ENCODE measurements at regions not wholly inside any gene's neighbourhood (a gene's known extent, or its start where the extent isn't known, plus 50 kb on each side); places are given as distances from the start of the nearest gene placed in this dataset.

DNA sequence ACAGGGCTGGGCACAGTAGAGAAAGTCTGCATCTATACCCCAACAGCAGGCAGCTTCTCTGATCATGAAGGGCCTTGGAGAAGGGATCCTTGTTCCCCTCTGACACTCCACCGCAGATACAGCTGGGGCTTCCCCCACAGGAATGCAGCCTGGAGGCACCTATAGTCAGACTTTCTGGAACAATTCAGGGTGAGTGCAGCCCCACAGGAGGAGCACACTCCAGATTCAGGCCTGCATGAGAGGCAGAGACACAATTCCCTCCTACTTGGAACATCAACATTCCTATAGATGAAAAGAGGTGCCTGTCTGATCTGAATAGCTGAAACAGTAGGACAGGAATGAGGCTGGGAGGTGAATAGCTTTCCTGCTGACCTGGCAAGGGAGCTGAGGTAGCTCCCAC, 1298.0 kb upstream of the CNTN5 start:
- no peak for TF ChIP-seq POLR2A (IDR thresholded peaks at IDR 0.05)
- TF ChIP-seq, protein P1, sequence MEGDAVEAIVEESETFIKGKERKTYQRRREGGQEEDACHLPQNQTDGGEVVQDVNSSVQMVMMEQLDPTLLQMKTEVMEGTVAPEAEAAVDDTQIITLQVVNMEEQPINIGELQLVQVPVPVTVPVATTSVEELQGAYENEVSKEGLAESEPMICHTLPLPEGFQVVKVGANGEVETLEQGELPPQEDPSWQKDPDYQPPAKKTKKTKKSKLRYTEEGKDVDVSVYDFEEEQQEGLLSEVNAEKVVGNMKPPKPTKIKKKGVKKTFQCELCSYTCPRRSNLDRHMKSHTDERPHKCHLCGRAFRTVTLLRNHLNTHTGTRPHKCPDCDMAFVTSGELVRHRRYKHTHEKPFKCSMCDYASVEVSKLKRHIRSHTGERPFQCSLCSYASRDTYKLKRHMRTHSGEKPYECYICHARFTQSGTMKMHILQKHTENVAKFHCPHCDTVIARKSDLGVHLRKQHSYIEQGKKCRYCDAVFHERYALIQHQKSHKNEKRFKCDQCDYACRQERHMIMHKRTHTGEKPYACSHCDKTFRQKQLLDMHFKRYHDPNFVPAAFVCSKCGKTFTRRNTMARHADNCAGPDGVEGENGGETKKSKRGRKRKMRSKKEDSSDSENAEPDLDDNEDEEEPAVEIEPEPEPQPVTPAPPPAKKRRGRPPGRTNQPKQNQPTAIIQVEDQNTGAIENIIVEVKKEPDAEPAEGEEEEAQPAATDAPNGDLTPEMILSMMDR (IDR thresholded peaks at IDR 0.05), result no peak
- H3K9me3 ChIP-seq, result no peaks in the 10 kb centered on the region
- H3K27ac ChIP-seq, result no peak overlapping the region
- no peaks in the 10 kb centered on the region for H3K36me3 ChIP-seq
- H3K4me3 ChIP-seq, result no peak overlapping the region
- no peaks in the 10 kb centered on the region for H3K4me1 ChIP-seq
- DNase-seq, result no peak
- H3K27me3 ChIP-seq, result no peaks in the 10 kb centered on the region

DNA sequence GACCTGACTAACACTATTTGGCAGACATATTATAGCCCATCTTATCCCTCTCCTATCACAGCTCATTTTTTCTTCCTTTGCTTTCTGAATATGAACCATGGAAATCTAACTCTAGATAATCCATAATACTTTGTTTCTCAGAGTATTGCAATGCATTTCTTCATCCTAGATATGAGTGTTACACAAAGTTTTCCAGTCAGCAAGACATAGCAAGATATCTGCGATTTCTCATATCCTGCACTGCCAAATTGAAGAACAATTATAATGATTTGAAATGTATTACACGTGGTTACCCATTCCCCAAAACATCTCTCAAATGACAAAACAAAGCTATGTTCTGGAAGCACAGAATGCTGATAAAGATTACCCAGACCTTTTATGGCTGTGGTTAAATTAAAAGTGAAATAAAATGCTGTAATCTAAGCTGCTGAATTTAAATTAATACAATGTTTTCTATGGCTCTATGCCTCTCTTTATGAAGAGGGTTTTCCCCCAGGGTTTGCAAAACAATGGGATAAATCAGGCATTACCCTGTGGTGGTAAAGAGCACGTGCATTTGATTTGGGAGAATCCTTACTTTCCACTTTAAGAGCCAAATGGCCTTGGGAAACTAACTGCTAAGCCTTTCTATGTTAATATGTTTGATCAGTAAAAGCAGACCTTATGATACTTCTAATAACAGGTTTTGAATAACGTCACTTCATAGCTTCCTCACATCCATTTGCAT, 1291.0 kb upstream of the CNTN5 start:
- H3K4me1 ChIP-seq, result no peaks in the 10 kb centered on the region
- DNase-seq, result no peak
- TF ChIP-seq POLR2A (IDR thresholded peaks at IDR 0.05), result no peak
- TF ChIP-seq, protein P1 (IDR thresholded peaks at IDR 0.05), result no peak
- H3K36me3 ChIP-seq, result no peaks in the 10 kb centered on the region
- H3K9me3 ChIP-seq, result peaks cover 0 to 3% (median 0%) of the 10 kb centered on the region in 4 donors
- H3K4me3 ChIP-seq, result no peak overlapping the region
- H3K27me3 ChIP-seq, result no peaks in the 10 kb centered on the region
- no peak overlapping the region for H3K27ac ChIP-seq

DNA sequence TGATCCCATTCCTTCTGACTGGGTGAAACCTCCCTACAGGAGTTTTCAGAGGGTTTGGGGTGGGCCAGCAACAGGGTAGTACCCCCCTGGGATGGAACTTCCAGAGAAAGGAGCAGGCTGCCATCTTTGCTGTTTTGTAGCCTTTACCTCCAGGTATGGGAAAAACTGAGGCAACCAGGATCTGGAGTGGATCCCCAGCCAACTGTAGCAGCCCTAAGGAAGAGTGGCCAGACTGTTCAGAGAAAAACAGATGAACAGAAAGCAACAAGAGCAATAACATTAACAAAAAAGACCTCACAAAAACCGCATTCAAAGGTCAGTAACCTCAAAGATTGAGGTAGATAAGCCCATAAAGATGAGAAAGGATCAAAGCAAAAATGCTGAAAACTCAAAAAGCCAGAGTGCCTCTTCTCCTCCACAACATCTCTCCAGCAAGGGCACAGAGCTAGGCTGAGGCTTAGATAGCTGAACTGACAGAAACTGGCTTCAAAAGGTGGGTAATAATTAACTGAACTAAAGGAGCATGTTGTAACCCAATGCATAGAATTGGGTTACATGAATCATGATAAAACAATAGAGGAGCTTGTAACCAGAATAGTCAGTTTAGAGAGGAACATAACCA, 1288.6 kb upstream of the CNTN5 start:
- H3K4me3 ChIP-seq, result no peak overlapping the region
- no peaks in the 10 kb centered on the region for H3K36me3 ChIP-seq
- no peak for DNase-seq
- peaks cover 0 to 3% (median 0%) of the 10 kb centered on the region in 4 donors for H3K9me3 ChIP-seq
- TF ChIP-seq, protein P1 (IDR thresholded peaks at IDR 0.05), result no peak
- TF ChIP-seq POLR2A (IDR thresholded peaks at IDR 0.05), result no peak
- H3K27me3 ChIP-seq, result no peaks in the 10 kb centered on the region
- no peak overlapping the region for H3K27ac ChIP-seq
- no peaks in the 10 kb centered on the region for H3K4me1 ChIP-seq

DNA sequence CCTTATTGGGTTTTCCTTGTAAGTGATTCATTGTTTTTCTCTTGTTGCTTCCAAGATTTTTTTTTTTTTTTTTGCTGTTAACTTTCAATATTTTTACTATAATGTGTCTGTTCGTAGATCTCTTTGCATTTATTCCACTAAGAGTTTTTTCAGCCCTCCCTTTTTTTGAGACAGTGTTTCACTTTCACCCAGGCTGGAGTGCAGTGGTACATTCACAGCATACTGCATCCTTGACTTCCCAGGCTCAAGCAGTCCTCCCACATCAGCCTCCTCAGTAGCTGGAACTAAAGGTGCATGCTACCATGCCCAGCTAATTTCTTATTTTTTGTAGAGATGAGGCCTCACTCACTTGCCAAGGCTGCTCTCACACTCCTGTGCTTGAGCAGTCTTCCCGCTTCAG, 1282.0 kb upstream of the CNTN5 start:
- H3K27me3 ChIP-seq, result no peaks in the 10 kb centered on the region
- no peaks in the 10 kb centered on the region for H3K9me3 ChIP-seq
- no peaks in the 10 kb centered on the region for H3K36me3 ChIP-seq
- TF ChIP-seq POLR2A (IDR thresholded peaks at IDR 0.05), result no peak
- TF ChIP-seq, protein P1 (IDR thresholded peaks at IDR 0.05), result no peak
- no peak overlapping the region for H3K4me3 ChIP-seq
- no peaks in the 10 kb centered on the region for H3K4me1 ChIP-seq
- no peak overlapping the region for H3K27ac ChIP-seq
- no peak for DNase-seq

DNA sequence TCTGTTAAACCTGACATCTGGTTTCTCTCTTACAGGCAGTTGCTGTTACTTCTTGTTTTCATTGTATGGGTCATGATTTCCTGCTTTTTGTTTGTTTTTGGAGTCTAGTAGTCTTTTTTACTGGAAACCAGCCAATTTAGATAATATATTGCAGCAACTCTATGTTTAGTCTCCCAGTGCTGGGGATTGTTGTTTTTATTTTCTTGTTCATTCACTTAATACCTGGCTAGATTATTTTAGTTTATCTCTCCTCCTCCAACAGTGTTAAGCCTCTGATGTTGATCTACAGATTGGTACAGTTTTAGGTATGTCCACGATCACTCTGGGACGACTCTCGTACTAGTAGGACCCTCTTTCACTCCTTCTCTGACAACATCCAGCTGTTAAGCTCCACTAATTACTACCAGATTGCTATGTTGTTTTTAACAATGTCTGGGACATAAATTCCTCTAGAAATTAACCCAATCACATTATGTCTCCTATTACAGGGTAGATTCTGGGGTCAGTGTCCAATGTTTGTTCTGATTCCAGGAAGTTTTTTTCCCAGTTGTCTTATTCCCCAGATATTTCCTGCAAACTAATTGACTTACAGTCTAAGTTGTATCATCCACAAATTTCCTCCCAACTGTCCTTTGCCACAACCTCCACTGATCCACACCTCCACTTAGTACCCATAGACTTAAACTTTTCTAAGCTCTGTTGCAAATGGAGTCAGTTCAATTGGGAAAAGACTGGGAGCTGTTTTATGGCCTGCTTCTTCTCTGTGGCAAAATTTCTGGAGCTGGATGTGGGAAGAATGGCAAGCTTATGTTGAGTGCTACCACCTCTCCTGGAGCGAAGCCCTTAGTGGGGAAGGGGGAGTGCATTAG, 1280.6 kb upstream of the CNTN5 start:
- no peak overlapping the region for H3K27ac ChIP-seq
- no peaks in the 10 kb centered on the region for H3K27me3 ChIP-seq
- H3K36me3 ChIP-seq, result no peaks in the 10 kb centered on the region
- no peak overlapping the region for H3K4me3 ChIP-seq
- no peak for DNase-seq
- no peaks in the 10 kb centered on the region for H3K9me3 ChIP-seq
- TF ChIP-seq POLR2A (IDR thresholded peaks at IDR 0.05), result no peak
- TF ChIP-seq, protein P1 (IDR thresholded peaks at IDR 0.05), result no peak
- H3K4me1 ChIP-seq, result no peaks in the 10 kb centered on the region

All from Peyer's patch (tissue), 4 donors.